ENCODE measurements at regions not wholly inside any gene's neighbourhood (a gene's known extent, or its start where the extent isn't known, plus 50 kb on each side); places are given as distances from the start of the nearest gene placed in this dataset.

DNA sequence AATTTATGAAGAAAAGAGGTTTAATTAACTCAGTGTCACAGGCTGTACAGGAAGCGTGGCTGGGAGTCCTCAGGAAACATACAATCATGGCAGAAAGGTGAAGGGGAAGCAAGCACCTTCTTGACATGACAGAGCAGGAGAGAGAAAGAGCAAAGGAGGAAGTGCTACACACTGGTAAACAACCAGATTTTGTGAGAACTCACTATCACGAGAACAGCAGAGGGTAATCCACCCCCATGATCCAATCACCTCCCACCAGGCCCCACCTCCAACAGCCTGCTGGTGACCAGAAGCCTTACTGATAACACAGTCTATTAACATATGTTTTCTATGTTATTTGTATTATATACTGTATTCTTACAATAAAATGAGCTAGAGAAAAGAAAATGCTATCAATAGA, 254.8 kb downstream of the PCDH10 start:
- TF ChIP-seq, protein P1, sequence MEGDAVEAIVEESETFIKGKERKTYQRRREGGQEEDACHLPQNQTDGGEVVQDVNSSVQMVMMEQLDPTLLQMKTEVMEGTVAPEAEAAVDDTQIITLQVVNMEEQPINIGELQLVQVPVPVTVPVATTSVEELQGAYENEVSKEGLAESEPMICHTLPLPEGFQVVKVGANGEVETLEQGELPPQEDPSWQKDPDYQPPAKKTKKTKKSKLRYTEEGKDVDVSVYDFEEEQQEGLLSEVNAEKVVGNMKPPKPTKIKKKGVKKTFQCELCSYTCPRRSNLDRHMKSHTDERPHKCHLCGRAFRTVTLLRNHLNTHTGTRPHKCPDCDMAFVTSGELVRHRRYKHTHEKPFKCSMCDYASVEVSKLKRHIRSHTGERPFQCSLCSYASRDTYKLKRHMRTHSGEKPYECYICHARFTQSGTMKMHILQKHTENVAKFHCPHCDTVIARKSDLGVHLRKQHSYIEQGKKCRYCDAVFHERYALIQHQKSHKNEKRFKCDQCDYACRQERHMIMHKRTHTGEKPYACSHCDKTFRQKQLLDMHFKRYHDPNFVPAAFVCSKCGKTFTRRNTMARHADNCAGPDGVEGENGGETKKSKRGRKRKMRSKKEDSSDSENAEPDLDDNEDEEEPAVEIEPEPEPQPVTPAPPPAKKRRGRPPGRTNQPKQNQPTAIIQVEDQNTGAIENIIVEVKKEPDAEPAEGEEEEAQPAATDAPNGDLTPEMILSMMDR (IDR thresholded peaks at IDR 0.05), result no peak
- TF ChIP-seq POLR2AphosphoS5 (IDR thresholded peaks at IDR 0.05) (no peak), EP300 (IDR thresholded peaks at IDR 0.05) (no peak)

Data from sigmoid colon (tissue), 4 donors.